ENCODE measurements at regions not wholly inside any gene's neighbourhood (a gene's known extent, or its start where the extent isn't known, plus 50 kb on each side); places are given as distances from the start of the nearest gene placed in this dataset.

DNA sequence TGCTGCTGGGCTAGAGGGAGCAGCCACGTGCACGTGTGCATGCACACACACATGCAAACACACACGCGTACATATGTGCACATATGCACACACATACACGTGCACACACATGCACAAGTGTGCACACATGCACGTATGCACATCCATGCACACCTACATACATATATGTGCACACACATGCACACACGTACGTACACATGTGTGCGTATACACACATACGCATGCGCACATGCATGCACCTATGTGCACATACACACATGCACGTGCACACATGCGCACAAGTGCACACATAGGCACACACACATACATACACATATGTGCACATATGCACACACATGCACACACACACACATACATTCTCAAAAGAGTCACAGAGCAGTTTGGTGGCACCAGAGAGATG lies 85.9 kb upstream of the SLC25A33 start (continued):
- TF ChIP-seq, protein P1, sequence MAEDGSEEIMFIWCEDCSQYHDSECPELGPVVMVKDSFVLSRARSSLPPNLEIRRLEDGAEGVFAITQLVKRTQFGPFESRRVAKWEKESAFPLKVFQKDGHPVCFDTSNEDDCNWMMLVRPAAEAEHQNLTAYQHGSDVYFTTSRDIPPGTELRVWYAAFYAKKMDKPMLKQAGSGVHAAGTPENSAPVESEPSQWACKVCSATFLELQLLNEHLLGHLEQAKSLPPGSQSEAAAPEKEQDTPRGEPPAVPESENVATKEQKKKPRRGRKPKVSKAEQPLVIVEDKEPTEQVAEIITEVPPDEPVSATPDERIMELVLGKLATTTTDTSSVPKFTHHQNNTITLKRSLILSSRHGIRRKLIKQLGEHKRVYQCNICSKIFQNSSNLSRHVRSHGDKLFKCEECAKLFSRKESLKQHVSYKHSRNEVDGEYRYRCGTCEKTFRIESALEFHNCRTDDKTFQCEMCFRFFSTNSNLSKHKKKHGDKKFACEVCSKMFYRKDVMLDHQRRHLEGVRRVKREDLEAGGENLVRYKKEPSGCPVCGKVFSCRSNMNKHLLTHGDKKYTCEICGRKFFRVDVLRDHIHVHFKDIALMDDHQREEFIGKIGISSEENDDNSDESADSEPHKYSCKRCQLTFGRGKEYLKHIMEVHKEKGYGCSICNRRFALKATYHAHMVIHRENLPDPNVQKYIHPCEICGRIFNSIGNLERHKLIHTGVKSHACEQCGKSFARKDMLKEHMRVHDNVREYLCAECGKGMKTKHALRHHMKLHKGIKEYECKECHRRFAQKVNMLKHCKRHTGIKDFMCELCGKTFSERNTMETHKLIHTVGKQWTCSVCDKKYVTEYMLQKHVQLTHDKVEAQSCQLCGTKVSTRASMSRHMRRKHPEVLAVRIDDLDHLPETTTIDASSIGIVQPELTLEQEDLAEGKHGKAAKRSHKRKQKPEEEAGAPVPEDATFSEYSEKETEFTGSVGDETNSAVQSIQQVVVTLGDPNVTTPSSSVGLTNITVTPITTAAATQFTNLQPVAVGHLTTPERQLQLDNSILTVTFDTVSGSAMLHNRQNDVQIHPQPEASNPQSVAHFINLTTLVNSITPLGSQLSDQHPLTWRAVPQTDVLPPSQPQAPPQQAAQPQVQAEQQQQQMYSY (CRISPR knock-in tag; IDR thresholded peaks at IDR 0.05), result no peak
- 0 out of 2 replicates have a peak, but pooled peaks have one; percentile 46 for TF ChIP-seq TCF3 (IDR thresholded peaks at IDR 0.05; ENCODE audit: borderline replicate concordance, insufficient read depth, low read depth, low read length)

DNA sequence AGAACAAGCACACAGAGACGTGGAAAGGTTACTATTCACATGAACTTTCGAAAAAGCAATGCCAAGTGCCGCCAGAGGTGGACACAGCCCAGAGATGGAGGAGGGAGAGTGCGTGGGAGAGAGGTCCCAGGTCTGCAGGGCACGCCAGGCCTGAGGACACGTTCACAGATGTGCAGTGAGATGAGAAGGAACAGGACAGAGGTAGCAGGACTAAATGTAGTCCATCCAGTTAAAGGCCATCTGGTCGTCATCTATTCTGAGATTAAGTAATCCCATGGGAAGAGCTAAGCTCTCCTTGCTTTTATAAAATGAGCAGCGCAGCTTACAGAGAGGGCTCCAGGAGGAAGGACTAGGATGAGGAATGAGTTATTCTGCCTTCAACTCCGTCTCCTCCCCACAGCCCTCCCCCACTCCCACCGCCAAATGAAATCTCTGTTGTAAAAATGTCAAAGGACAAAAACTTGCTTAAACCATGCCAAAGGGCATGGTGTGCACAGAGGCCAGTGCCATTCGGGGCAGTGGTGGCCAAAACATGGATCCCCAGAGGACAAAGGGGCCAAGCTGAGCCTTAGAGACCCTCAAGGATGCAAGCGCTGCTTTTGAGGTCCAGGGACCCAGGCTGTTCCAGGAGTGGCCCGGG lies 85.4 kb upstream of the SLC25A33 start:
- DNase-seq (ENCODE audit: low read depth, low spot score) (no peak), FAIRE-seq (no peak), ATAC-seq (no peak)
- TF ChIP-seq NR2C2 (IDR thresholded peaks at IDR 0.05; ENCODE audit: borderline replicate concordance, control insufficient read depth, insufficient read length, low read depth), result no peak
- no peak for TF ChIP-seq KDM1A (IDR thresholded peaks at IDR 0.05; ENCODE audit: borderline replicate concordance)
- TF ChIP-seq, protein P2, sequence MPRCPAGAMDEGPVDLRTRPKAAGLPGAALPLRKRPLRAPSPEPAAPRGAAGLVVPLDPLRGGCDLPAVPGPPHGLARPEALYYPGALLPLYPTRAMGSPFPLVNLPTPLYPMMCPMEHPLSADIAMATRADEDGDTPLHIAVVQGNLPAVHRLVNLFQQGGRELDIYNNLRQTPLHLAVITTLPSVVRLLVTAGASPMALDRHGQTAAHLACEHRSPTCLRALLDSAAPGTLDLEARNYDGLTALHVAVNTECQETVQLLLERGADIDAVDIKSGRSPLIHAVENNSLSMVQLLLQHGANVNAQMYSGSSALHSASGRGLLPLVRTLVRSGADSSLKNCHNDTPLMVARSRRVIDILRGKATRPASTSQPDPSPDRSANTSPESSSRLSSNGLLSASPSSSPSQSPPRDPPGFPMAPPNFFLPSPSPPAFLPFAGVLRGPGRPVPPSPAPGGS (IDR thresholded peaks at IDR 0.05; ENCODE audit: borderline replicate concordance, insufficient read depth, low read depth, low read length, poor library complexity, severe bottlenecking), result no peak
- TF ChIP-seq RUNX3 (IDR thresholded peaks at IDR 0.05; ENCODE audit: low read length), result no peak
- TF ChIP-seq NFIC (IDR thresholded peaks at IDR 0.05; ENCODE audit: low read depth, low read length), result no peak
- no peak for TF ChIP-seq SIX5 (IDR thresholded peaks at IDR 0.05; ENCODE audit: low read depth, low read length, severe bottlenecking)
- no peak for TF ChIP-seq ZNF207 (IDR thresholded peaks at IDR 0.05; ENCODE audit: borderline replicate concordance)
- Histone ChIP-seq H2AFZ (ENCODE audit: control insufficient read depth, low read depth, low read length) (no peak overlapping the region), H3K4me2 (ENCODE audit: control insufficient read depth, insufficient read depth) (no peak overlapping the region), H3K27ac (ENCODE audit: control insufficient read depth, insufficient read depth) (no peak overlapping the region), H3K27me3 (replicated peaks in 1 of 2; ENCODE audit: control insufficient read depth in 2 of 2, insufficient read depth in 2 of 2, low read length in 1 of 2) (no peaks in the 10 kb centered on the region), H3K9ac (ENCODE audit: control insufficient read depth, insufficient read depth, low read length) (no peak overlapping the region), H3K79me2 (ENCODE audit: control insufficient read depth, insufficient read depth, low read length) (no peaks in the 10 kb centered on the region), H4K20me1 (ENCODE audit: control insufficient read depth, insufficient read depth) (no peaks in the 10 kb centered on the region), H3K9me3 (replicated peaks; ENCODE audit: control insufficient read depth, insufficient read depth, low read length) (no peaks in the 10 kb centered on the region), H3K4me3 (no peak overlapping the region), H3K4me1 (ENCODE audit: control insufficient read depth, insufficient read depth, low read length) (no peaks in the 10 kb centered on the region), H3K36me3 (ENCODE audit: control insufficient read depth in 2 of 2, insufficient read depth in 2 of 2, low read length in 1 of 2) (no peaks in the 10 kb centered on the region)
- ChIA-PET POLR2A (no interaction called here), RAD21 (ENCODE audit: unreplicated experiment) (interaction anchor here (2.1 to 7.9 kb wide), 3 partner anchors 28 to 187 kb away, joined by 8 to 100 read pairs (median 22); no protein-coding TSS in a partner anchor), CTCF (interaction anchor here (1.4 to 10.0 kb wide), 6 partner anchors 15 to 186 kb away, joined by 3 to 183 read pairs (median 12); no protein-coding TSS in a partner anchor), SMC1A (ENCODE audit: uncharacterized antibody, unreplicated experiment) (interaction anchor here (1.7 to 8.9 kb wide), 4 partner anchors 12 to 173 kb away, joined by 3 to 123 read pairs (median 5); no protein-coding TSS in a partner anchor)
- 35% methylated on average over 13 of the region's 13 CpGs for WGBS (ENCODE audit: insufficient coverage, insufficient replicate concordance, low lambda C conversion rate, missing lambda C conversion rate)
- intact Hi-C loops (cut with micrococcal nuclease; ENCODE audit: unreplicated experiment), result no loop called here
- in situ Hi-C loops (cut with MboI), result no loop called here
- BruUV-seq (replicated peaks), result no TSS peak
